Mononuclear cell (primary cell): ENCODE measurements at regions not wholly inside any gene's neighbourhood (a gene's known extent, or its start where the extent isn't known, plus 50 kb on each side); places are given as distances from the start of the nearest gene placed in this dataset.

Experiments used
- H3K27me3 ChIP-seq: 2 replicates; pipeline ENCODE4 v1.6.0; 2011; ENCODE audit warnings: low read length, control low read depth; ENCODE audit not compliant: insufficient read depth
- H3K4me1 ChIP-seq: 2 replicates; pipeline ENCODE4 v1.5.1; 2011; ENCODE audit warnings: mild to moderate bottlenecking, low read length, control low read depth; ENCODE audit not compliant: insufficient read depth
- H3K4me3 ChIP-seq: 2 replicates; pipeline ENCODE4 v1.5.1; 2011; ENCODE audit warnings: mild to moderate bottlenecking, low read length, moderate library complexity
- H3K9me3 ChIP-seq: 2 replicates; pipeline ENCODE4 v1.5.1; 2011; ENCODE audit warnings: low read depth, mild to moderate bottlenecking, control low read depth, low read length

GRCh38 chr16:17591655-17592405 is 121.1 kb upstream of the XYLT1 start:
- H3K4me1 ChIP-seq = no peaks in the 10 kb centered on the region
- H3K27me3 ChIP-seq = no peaks in the 10 kb centered on the region
- no peak overlapping the region for H3K4me3 ChIP-seq
- no peaks in the 10 kb centered on the region for H3K9me3 ChIP-seq

GRCh38 chr16:17590711-17591654 is 120.2 kb upstream of the XYLT1 start:
- no peaks in the 10 kb centered on the region for H3K4me1 ChIP-seq
- H3K9me3 ChIP-seq = no peaks in the 10 kb centered on the region
- no peaks in the 10 kb centered on the region for H3K27me3 ChIP-seq
- no peak overlapping the region for H3K4me3 ChIP-seq

- no peak overlapping the region for H3K4me3 ChIP-seq
- no peaks in the 10 kb centered on the region for H3K4me1 ChIP-seq
- peaks cover 6% of the 10 kb centered on the region for H3K9me3 ChIP-seq
- no peaks in the 10 kb centered on the region for H3K27me3 ChIP-seq
These were observed 119.1 kb upstream of the XYLT1 start for GRCh38 chr16:17589898-17590297.

GRCh38 chr16:17585449-17586074 is 114.8 kb upstream of the XYLT1 start:
- Histone ChIP-seq H3K4me3 (no peak overlapping the region), H3K27me3 (no peaks in the 10 kb centered on the region), H3K9me3 (peaks cover 10% of the 10 kb centered on the region), H3K4me1 (no peaks in the 10 kb centered on the region)

- H3K9me3 ChIP-seq = no peaks in the 10 kb centered on the region
- peaks cover 4% of the 10 kb centered on the region for H3K4me1 ChIP-seq
- no peaks in the 10 kb centered on the region for H3K27me3 ChIP-seq
- H3K4me3 ChIP-seq = no peak overlapping the region
These were observed 108.5 kb upstream of the XYLT1 start for GRCh38 chr16:17578981-17579874.

GRCh38 chr16:17574256-17574655 is 103.5 kb upstream of the XYLT1 start:
- Histone ChIP-seq H3K27me3 (no peaks in the 10 kb centered on the region), H3K4me1 (peaks cover under 1% of the 10 kb centered on the region)

GRCh38 chr16:17572145-17572544 is 101.4 kb upstream of the XYLT1 start:
- no peaks in the 10 kb centered on the region for H3K27me3 ChIP-seq
- H3K9me3 ChIP-seq = no peaks in the 10 kb centered on the region
- H3K4me3 ChIP-seq = no peak overlapping the region
- H3K4me1 ChIP-seq = no peaks in the 10 kb centered on the region

More at GRCh38 chr16:17574256-17574655, 103.5 kb upstream of the XYLT1 start:
- no peak overlapping the region for H3K4me3 ChIP-seq
- H3K9me3 ChIP-seq = no peaks in the 10 kb centered on the region

- H3K4me3 ChIP-seq = no peak overlapping the region
- H3K4me1 ChIP-seq = no peaks in the 10 kb centered on the region
- no peaks in the 10 kb centered on the region for H3K9me3 ChIP-seq
- no peaks in the 10 kb centered on the region for H3K27me3 ChIP-seq
These were observed 100.8 kb upstream of the XYLT1 start for GRCh38 chr16:17571499-17572093.

- Histone ChIP-seq H3K27me3 (no peaks in the 10 kb centered on the region), H3K4me3 (no peak overlapping the region), H3K9me3 (no peaks in the 10 kb centered on the region), H3K4me1 (no peaks in the 10 kb centered on the region)
These were observed 97.5 kb upstream of the XYLT1 start for GRCh38 chr16:17568239-17568638.

GRCh38 chr16:17567455-17567854 is 96.7 kb upstream of the XYLT1 start:
- H3K4me1 ChIP-seq = no peaks in the 10 kb centered on the region

GRCh38 chr16:17566656-17567450 is 96.1 kb upstream of the XYLT1 start:
- no peaks in the 10 kb centered on the region for H3K9me3 ChIP-seq
- H3K4me1 ChIP-seq = no peaks in the 10 kb centered on the region
- H3K27me3 ChIP-seq = no peaks in the 10 kb centered on the region
- H3K4me3 ChIP-seq = no peak overlapping the region

More at GRCh38 chr16:17567455-17567854, 96.7 kb upstream of the XYLT1 start:
- no peaks in the 10 kb centered on the region for H3K27me3 ChIP-seq
- no peaks in the 10 kb centered on the region for H3K9me3 ChIP-seq
- H3K4me3 ChIP-seq = no peak overlapping the region

GRCh38 chr16:17566075-17566474 is 95.3 kb upstream of the XYLT1 start:
- H3K27me3 ChIP-seq = no peaks in the 10 kb centered on the region
- no peak overlapping the region for H3K4me3 ChIP-seq
- no peaks in the 10 kb centered on the region for H3K4me1 ChIP-seq
- no peaks in the 10 kb centered on the region for H3K9me3 ChIP-seq

- H3K9me3 ChIP-seq = no peaks in the 10 kb centered on the region
- H3K4me1 ChIP-seq = no peaks in the 10 kb centered on the region
- no peak overlapping the region for H3K4me3 ChIP-seq
- H3K27me3 ChIP-seq = no peaks in the 10 kb centered on the region
These were observed 94.8 kb upstream of the XYLT1 start for GRCh38 chr16:17565605-17566004.
